GM12865 (cell line): ENCODE measurements at regions not wholly inside any gene's neighbourhood (a gene's known extent, or its start where the extent isn't known, plus 50 kb on each side); places are given as distances from the start of the nearest gene placed in this dataset.

Experiments used
- DNase-seq: peaks from one replicate; pipeline ENCODE4 v3.0.0; 2010; ENCODE audit warnings: low read depth
- H3K4me3 ChIP-seq: 2 replicates; pipeline ENCODE4 v1.5.1; 2011; ENCODE audit warnings: mild to moderate bottlenecking, low read depth, low read length, control low read depth
- TF ChIP-seq, protein P1 (sequence below): IDR thresholded peaks from 2 replicates; pipeline ENCODE4 v1.5.1; 2011; ENCODE audit warnings: low read length, control low read depth, low read depth, inconsistent platforms; ENCODE audit not compliant: insufficient read depth; ENCODE audit errors: missing control alignments

DNA sequence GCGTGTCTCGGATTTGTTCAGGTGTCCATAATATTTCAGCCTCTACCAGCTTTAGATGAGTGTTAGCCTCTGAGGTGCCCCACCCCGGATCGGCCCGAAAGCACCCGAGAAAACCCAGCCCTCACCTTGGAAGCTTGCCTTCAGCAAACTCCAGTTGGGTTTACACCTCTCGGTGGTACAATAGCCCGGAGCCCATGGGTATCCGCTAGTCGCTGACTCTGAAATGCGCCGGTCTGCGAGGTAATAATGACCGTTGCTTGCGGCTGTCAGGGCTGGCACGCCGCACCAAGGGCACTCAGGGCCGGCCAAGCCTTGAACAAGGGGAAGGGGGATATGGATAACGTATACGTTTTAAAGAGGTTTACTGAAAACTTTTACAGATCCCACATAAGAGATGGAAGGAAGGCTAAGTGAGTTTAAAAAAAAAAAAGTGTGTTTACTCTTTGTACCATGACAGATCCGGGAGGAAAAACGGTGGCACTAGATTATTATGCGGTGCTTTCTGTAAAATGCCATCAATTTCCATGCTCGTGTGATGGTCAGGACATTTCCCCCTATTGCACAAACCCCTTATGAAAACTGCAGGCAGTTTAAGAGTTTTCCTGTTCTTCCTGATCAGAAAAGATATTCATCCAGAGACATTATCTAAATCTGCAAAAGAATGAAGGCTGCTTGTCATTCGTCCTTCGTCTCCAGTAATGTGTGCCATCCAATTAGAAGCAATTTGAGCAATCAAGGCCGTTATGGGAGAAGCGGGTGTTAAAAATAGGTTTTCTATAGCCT lies 124.2 kb downstream of the TMEM161B start:
- no peak overlapping the region; the same call in 1 of the 2 replicates for H3K4me3 ChIP-seq
- TF ChIP-seq, protein P1, sequence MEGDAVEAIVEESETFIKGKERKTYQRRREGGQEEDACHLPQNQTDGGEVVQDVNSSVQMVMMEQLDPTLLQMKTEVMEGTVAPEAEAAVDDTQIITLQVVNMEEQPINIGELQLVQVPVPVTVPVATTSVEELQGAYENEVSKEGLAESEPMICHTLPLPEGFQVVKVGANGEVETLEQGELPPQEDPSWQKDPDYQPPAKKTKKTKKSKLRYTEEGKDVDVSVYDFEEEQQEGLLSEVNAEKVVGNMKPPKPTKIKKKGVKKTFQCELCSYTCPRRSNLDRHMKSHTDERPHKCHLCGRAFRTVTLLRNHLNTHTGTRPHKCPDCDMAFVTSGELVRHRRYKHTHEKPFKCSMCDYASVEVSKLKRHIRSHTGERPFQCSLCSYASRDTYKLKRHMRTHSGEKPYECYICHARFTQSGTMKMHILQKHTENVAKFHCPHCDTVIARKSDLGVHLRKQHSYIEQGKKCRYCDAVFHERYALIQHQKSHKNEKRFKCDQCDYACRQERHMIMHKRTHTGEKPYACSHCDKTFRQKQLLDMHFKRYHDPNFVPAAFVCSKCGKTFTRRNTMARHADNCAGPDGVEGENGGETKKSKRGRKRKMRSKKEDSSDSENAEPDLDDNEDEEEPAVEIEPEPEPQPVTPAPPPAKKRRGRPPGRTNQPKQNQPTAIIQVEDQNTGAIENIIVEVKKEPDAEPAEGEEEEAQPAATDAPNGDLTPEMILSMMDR: no peak
- no peak for DNase-seq

DNA sequence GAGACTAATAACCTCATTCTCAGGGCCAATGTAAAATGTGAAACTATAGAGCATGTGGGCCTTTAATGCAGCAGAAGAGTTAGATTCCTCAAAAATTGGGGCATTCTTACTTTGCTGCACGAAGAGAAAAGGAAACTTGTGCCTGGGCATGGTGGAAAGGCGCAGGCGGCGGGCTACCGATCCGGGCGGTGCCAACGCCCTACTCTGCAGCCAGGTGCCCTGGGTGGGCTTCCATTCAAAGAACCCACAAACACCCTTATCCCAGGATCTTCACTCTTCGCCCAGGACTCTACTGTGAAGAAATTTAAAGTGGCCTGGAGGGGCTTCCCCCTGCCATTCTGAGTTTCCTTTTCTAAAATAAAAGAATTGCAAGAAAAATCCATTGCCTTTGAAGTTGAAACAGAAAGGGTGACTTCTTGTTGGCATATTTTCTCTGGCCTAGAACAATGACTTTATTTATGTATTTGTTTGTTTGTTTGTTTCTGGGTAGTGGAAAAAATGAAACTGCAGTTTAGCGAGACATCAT lies 124.9 kb downstream of the TMEM161B start:
- peak overlapping the region; percentile 42 for H3K4me3 ChIP-seq
- TF ChIP-seq, protein P1: no peak
- no peak for DNase-seq

DNA sequence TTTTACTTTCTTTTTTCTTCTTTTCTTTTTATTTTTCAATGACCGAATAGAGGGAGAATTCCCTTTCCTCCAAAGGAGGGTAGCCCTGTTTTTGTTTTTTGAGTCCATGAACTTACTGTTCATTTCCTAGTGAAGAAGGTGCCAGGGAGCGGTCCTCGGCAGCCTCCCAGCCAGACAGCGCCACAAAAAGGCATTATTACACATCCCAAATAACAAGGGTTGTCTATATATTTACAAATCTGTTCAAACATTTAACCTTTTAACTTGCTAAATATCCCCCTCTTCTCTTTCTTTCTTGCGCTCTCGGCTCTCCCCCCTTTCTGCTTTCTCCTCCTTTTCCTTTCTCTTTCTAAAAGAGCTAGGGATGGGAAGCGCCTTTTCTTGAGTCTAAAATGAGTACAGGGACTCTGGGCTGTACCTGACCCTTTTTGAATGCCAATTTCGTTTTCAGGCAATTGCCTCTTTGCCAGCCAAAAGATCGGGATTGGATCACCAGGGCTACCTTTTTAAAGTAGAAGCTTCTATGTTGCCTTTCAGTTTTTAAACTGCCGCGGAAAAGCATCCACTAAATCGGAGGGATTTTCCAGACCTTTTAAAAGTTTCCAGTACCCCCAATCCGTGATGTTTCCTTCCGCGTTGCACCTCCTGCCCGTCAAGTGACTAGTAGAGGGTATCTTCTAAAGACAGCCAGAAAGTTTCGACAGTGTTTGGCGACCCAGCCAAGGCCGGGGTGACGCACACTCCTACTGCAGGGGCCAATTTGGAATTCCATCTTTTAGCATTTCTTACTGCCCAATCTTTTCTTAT lies 125.6 kb downstream of the TMEM161B start:
- TF ChIP-seq, protein P1: no peak
- H3K4me3 ChIP-seq: peak overlapping the region; percentile 42
- no peak for DNase-seq

DNA sequence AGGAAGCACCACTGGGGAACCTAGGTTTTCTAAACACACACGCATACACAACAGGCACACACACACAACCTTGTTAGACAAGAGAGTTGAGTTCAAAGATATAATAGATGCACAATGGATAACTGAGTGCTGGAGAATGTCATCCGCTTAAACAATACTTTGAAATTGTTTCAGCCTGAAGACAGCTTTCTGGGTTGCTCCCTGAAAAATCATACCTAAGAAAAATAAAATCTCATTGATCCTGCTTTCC lies 126.1 kb downstream of the TMEM161B start:
- TF ChIP-seq, protein P1: no peak
- peak overlapping the region; percentile 42 for H3K4me3 ChIP-seq
- no peak for DNase-seq

DNA sequence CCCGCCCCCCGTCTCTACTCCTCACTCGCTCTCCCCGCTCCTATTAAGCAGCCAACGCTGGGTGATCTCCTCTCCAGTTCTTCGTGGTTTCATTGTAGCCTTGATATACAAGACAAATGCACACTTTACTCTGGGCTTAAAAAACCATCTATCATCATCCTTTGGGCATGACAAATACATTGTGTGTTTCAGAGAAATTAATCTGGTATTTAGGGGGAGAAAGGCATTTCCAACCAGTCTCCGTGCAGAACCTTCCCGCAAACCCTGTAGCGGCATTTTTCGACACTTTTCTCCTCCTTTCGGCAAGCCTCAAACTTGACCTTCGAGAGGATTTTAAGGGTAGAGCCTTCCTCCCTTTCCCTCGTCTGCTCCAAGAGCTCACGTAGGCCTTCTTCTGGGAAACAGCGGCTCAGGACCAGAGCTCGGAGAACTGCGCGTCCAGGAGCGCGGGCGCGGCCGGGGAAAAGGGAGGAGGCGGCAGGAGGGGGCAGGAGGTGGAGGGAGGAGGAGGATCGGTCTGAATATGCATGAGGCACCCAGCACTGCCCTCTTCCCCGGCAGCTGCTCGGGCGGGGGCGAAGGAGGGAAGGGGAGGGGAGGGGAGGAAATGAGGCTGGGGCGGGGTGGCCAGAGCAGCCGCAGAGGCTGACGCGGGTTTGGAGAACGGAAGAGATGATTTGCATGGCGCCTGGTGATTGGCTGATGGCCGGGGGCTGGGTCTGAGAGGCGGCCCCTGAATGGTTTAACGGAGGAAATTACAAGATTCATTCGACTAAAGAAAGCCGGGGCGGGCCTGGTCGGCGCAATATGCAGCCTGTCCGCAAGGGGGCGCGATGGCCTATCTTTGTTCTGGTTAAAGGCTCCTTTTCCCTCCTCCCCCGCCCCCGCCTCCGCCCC lies 127.5 kb downstream of the TMEM161B start:
- peak; percentile 80 for DNase-seq
- H3K4me3 ChIP-seq: no peak overlapping the region
- TF ChIP-seq, protein P1: peak; percentile 53

DNA sequence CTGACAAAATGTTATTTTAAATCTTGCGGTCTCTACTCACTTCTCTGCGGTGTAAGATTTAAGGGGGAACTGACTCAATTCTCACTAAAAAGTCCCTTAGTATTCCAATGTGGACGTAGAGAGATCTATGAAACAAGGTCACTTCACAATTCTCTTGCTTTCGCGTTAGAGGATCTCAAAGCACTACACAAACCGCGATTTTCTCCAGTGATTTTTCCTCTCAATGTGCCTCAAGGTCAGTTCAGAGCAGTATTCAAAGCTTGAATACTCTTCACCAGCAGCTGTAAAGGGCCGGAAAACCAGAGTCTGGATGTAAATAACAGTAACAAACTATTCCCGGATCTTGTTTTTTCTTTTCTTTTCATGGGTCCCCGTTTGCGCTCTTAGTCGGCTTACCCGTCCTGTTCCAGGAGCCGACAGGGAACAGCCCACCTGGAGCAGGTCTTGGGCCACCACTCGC lies 128.2 kb downstream of the TMEM161B start:
- DNase-seq: no peak
- TF ChIP-seq, protein P1: no peak
- H3K4me3 ChIP-seq: no peak overlapping the region
